ENCODE measurements at regions not wholly inside any gene's neighbourhood (a gene's known extent, or its start where the extent isn't known, plus 50 kb on each side); places are given as distances from the start of the nearest gene placed in this dataset.

- TF ChIP-seq ZNF462 (CRISPR knock-in tag; IDR thresholded peaks at IDR 0.05) (no peak), ZNF331 (CRISPR knock-in tag; IDR thresholded peaks at IDR 0.05; ENCODE audit: low read depth) (no peak)
These were observed 74.9 kb upstream of the GRIP1 start (continued) for GRCh38 chr12:66753810-66754209.

GRCh38 chr12:66755727-66756395 lies 77.0 kb upstream of the GRIP1 start:
- H3K27ac Mint-ChIP-seq, result no peak overlapping the region
- H3K4me3 Mint-ChIP-seq, result no peak overlapping the region
- ATAC-seq (no peak; the same call in 2 of the 3 replicates), DNase-seq (ENCODE audit: low spot score) (no peak)
- peaks cover 11% of the 10 kb centered on the region for H3K4me1 Mint-ChIP-seq
- H3K9me3 Mint-ChIP-seq, result peaks cover 13% of the 10 kb centered on the region
- Histone ChIP-seq H3K4me1 (ENCODE audit: insufficient read depth) (0 out of 2 replicates have a peak, but pooled peaks cover 5% of the 10 kb centered on the region), H2AFZ (no peak overlapping the region), H3K27me3 (ENCODE audit: insufficient read depth) (no peaks in the 10 kb centered on the region), H3K36me3 (ENCODE audit: insufficient read depth) (no peaks in the 10 kb centered on the region), H3K27ac (ENCODE audit: low read depth) (no peak overlapping the region), H3K9me2 (ENCODE audit: insufficient read depth) (peaks cover 5% of the 10 kb centered on the region; the same call in 1 of the 2 replicates), H4K20me1 (replicated peaks; ENCODE audit: insufficient read depth) (no peaks in the 10 kb centered on the region), H3K4me2 (no peak overlapping the region), H3F3A (replicated peaks; ENCODE audit: low read depth) (no peaks in the 10 kb centered on the region), H3K4me3 (no peak overlapping the region), H3K79me2 (replicated peaks; ENCODE audit: insufficient read depth) (no peaks in the 10 kb centered on the region)
- peaks cover 12% of the 10 kb centered on the region for H3K36me3 Mint-ChIP-seq (ENCODE audit: low read depth)
- peaks cover 2% of the 10 kb centered on the region for H3K27me3 Mint-ChIP-seq (ENCODE audit: insufficient read depth, low read depth, poor library complexity)
- TF ChIP-seq REST (IDR thresholded peaks at IDR 0.05; ENCODE audit: unreplicated experiment) (no peak), ZNF331 (CRISPR knock-in tag; IDR thresholded peaks at IDR 0.05; ENCODE audit: low read depth) (no peak), ZNF114 (CRISPR knock-in tag; IDR thresholded peaks at IDR 0.05) (no peak), EZH2phosphoT487 (IDR thresholded peaks at IDR 0.05; ENCODE audit: unreplicated experiment) (no peak), CTCF (conservative IDR thresholded peaks at IDR 0.05; ENCODE audit: low read depth in 2 of 2) (no peak), CREB1 (CRISPR knock-in tag; IDR thresholded peaks at IDR 0.05; ENCODE audit: low read depth) (no peak)
